ENCODE measurements at regions not wholly inside any gene's neighbourhood (a gene's known extent, or its start where the extent isn't known, plus 50 kb on each side); places are given as distances from the start of the nearest gene placed in this dataset.

DNA sequence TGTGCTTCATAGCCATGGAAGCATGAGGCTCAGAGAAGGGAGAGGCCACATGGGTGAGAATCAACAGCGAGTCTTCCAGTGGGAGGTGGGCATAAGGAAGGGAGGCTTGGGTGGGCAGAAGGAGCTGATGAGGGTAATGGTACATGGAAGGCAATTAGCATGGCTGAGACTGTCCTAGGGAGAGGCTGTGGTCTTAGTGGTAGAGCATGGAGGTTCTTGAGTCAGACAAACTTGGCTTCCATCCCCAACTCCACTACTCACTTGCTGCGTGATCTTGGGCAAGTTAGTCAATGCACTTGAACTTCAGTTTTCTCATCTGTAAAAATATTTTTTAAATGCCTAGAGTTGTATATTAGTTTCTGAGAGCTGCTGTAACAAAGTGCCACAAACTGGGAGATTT, 227.2 kb upstream of the E2F8 start:
- no peaks in the 10 kb centered on the region for H3K9me3 ChIP-seq (ENCODE audit: control extremely low read depth in 1 of 3, control insufficient read depth in 2 of 3, insufficient read depth in 1 of 3, low read length in 2 of 3)
- Mint-ChIP-seq H3K9me3 (ENCODE audit: insufficient read depth) (no peaks in the 10 kb centered on the region), H3K4me3 (no peak overlapping the region), H3K27me3 (peaks cover 12% of the 10 kb centered on the region), H3K4me1 (no peaks in the 10 kb centered on the region), H3K27ac (no peak overlapping the region)
- WGBS (ENCODE audit: insufficient coverage): 83% methylated on average over 1 of the region's 2 CpGs
- no peak overlapping the region for H3K27ac ChIP-seq (ENCODE audit: low read length in 2 of 2)
- no peak overlapping the region for H2AFZ ChIP-seq (ENCODE audit: insufficient read depth, low read depth, low read length, poor library complexity, severe bottlenecking)
- peaks cover 0 to 3% (median 0%) of the 10 kb centered on the region in 4 experiments for H3K27me3 ChIP-seq (replicated peaks in 1 of 4; ENCODE audit: control extremely low read depth in 1 of 4, control insufficient read depth in 3 of 4, insufficient read depth in 4 of 4, low read length in 3 of 4)
- no peak overlapping the region for H3K4me2 ChIP-seq (replicated peaks; ENCODE audit: low read depth, low read length, poor library complexity, severe bottlenecking)
- no peaks in the 10 kb centered on the region for H3K79me2 ChIP-seq (ENCODE audit: control insufficient read depth, insufficient read depth, low read length)
- ChIA-PET POLR2A (no interaction called here), CTCF (no interaction called here)
- ATAC-seq (ENCODE audit: low read depth): no peak
- H4K20me1 ChIP-seq (ENCODE audit: control insufficient read depth, insufficient read depth, low read length, poor library complexity, severe bottlenecking): no peaks in the 10 kb centered on the region
- H3K4me1 ChIP-seq (ENCODE audit: control insufficient read depth in 2 of 2, insufficient read depth in 2 of 2, low read length in 2 of 2): no peaks in the 10 kb centered on the region
- no peak for DNase-seq
- no peak overlapping the region for H3K9ac ChIP-seq (ENCODE audit: low read length)
- TF ChIP-seq, protein P1, sequence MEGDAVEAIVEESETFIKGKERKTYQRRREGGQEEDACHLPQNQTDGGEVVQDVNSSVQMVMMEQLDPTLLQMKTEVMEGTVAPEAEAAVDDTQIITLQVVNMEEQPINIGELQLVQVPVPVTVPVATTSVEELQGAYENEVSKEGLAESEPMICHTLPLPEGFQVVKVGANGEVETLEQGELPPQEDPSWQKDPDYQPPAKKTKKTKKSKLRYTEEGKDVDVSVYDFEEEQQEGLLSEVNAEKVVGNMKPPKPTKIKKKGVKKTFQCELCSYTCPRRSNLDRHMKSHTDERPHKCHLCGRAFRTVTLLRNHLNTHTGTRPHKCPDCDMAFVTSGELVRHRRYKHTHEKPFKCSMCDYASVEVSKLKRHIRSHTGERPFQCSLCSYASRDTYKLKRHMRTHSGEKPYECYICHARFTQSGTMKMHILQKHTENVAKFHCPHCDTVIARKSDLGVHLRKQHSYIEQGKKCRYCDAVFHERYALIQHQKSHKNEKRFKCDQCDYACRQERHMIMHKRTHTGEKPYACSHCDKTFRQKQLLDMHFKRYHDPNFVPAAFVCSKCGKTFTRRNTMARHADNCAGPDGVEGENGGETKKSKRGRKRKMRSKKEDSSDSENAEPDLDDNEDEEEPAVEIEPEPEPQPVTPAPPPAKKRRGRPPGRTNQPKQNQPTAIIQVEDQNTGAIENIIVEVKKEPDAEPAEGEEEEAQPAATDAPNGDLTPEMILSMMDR (IDR thresholded peaks at IDR 0.05): no peak
- no peak for TF ChIP-seq EZH2 (IDR thresholded peaks at IDR 0.05; ENCODE audit: borderline replicate concordance, insufficient read depth, low read depth, low read length, poor library complexity, severe bottlenecking)
- no peaks in the 10 kb centered on the region for H3K36me3 ChIP-seq (replicated peaks in 1 of 2; ENCODE audit: control extremely low read depth in 1 of 2, control insufficient read depth in 1 of 2, extremely low read depth in 1 of 2, insufficient read depth in 2 of 2, low read length in 1 of 2)
- intact Hi-C loops (cut with micrococcal nuclease): no loop called here
- no peak overlapping the region for H3K4me3 ChIP-seq (ENCODE audit: control extremely low read depth in 1 of 5, extremely low read depth in 1 of 5, insufficient read depth in 1 of 5, low read depth in 2 of 5, low read length in 4 of 5)

DNA sequence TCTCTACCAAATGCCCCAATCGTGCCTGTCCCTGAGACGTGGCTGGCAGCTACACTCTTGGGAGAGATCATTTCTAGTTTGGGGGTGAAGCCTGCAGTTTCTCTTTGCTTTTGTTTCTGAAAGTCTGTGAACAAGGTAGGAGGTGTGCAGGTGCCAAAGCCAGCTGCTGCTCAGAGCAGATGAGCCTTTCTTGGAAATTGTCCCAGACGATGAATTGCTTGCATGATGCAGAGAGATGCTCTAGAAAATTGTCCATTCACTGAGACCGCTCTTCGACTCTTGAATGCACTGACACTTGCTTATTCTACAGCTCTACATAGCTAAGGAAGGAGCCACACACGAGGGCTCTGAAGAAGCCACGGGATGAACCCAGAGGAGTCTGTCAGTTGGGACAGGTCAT, 225.6 kb upstream of the E2F8 start:
- Histone ChIP-seq H3K27me3 (replicated peaks in 1 of 4; ENCODE audit: control extremely low read depth in 1 of 4, control insufficient read depth in 3 of 4, insufficient read depth in 4 of 4, low read length in 3 of 4) (peaks cover 0 to 3% (median 0%) of the 10 kb centered on the region in 4 experiments), H3K4me2 (replicated peaks; ENCODE audit: low read depth, low read length, poor library complexity, severe bottlenecking) (no peak overlapping the region), H3K4me1 (ENCODE audit: control insufficient read depth in 2 of 2, insufficient read depth in 2 of 2, low read length in 2 of 2) (no peaks in the 10 kb centered on the region), H4K20me1 (ENCODE audit: control insufficient read depth, insufficient read depth, low read length, poor library complexity, severe bottlenecking) (no peaks in the 10 kb centered on the region), H3K9ac (ENCODE audit: low read length) (no peak overlapping the region), H3K4me3 (ENCODE audit: control extremely low read depth in 1 of 5, extremely low read depth in 1 of 5, insufficient read depth in 1 of 5, low read depth in 2 of 5, low read length in 4 of 5) (no peak overlapping the region), H3K79me2 (ENCODE audit: control insufficient read depth, insufficient read depth, low read length) (no peaks in the 10 kb centered on the region), H2AFZ (ENCODE audit: insufficient read depth, low read depth, low read length, poor library complexity, severe bottlenecking) (no peak overlapping the region), H3K27ac (ENCODE audit: low read length in 2 of 2) (no peak overlapping the region), H3K36me3 (replicated peaks in 1 of 2; ENCODE audit: control extremely low read depth in 1 of 2, control insufficient read depth in 1 of 2, extremely low read depth in 1 of 2, insufficient read depth in 2 of 2, low read length in 1 of 2) (no peaks in the 10 kb centered on the region), H3K9me3 (ENCODE audit: control extremely low read depth in 1 of 3, control insufficient read depth in 2 of 3, insufficient read depth in 1 of 3, low read length in 2 of 3) (no peaks in the 10 kb centered on the region)
- Mint-ChIP-seq H3K4me3 (no peak overlapping the region), H3K27me3 (peaks cover 12% of the 10 kb centered on the region), H3K9me3 (ENCODE audit: insufficient read depth) (no peaks in the 10 kb centered on the region), H3K27ac (no peak overlapping the region), H3K4me1 (no peaks in the 10 kb centered on the region)
- ATAC-seq (ENCODE audit: low read depth) (no peak), DNase-seq (no peak)
- TF ChIP-seq, protein P1 (IDR thresholded peaks at IDR 0.05): no peak
- no peak for TF ChIP-seq EZH2 (IDR thresholded peaks at IDR 0.05; ENCODE audit: borderline replicate concordance, insufficient read depth, low read depth, low read length, poor library complexity, severe bottlenecking)
- ChIA-PET CTCF (no interaction called here), POLR2A (no interaction called here)
- 92% methylated on average over 7 of the region's 7 CpGs for WGBS (ENCODE audit: insufficient coverage)
- intact Hi-C loops (cut with micrococcal nuclease): no loop called here

Data from B cell (primary cell).